H1 (cell line): ENCODE measurements at regions not wholly inside any gene's neighbourhood (a gene's known extent, or its start where the extent isn't known, plus 50 kb on each side); places are given as distances from the start of the nearest gene placed in this dataset.
"Not testable (repeated sequence)": the region's sequence is repeated elsewhere in the genome, so short reads cannot be mapped to it uniquely, and the experiment has no call there.

ENCODE experiments used
- CTCF ChIA-PET: fragments of 300-600 bp; sonication (Branson Sonifier 250); formaldehyde crosslinking; loops from one replicate; lab custom pipeline; 2021; ENCODE audit not compliant: partially characterized antibody; lab: Charles Lee
- POLR2A ChIA-PET: fragments of 300-600 bp; sonication (Branson Sonifier 250); formaldehyde crosslinking; loops from one replicate; lab custom pipeline; 2021; ENCODE audit warnings: inconsistent platforms; ENCODE audit not compliant: partially characterized antibody; lab: Charles Lee
- DNase-seq, 2 experiments: peaks; one replicate each; pipeline versions ENCODE4 v3.0.0 to v3.0.0-alpha.2; 2010 to 2022; ENCODE audit warnings: low spot score in 2 of 2, low read depth in 1 of 2, mixed read lengths in 1 of 2
- FAIRE-seq: peaks from 2 replicates; lab custom pipeline; 2011; peaks lifted over from hg19 to GRCh38; lab: Jason Lieb, UNC
- H2AFZ ChIP-seq: 2 replicates; pipeline ENCODE4 v1.8.1; 2012; ENCODE audit warnings: low read length, inconsistent platforms
- H2AK5ac ChIP-seq: 2 replicates; pipeline ENCODE4 v1.6.1; 2013; ENCODE audit warnings: low read depth, low read length
- H2BK120ac ChIP-seq: replicated peaks from 2 replicates; pipeline ENCODE3; 2013; ENCODE audit warnings: low read depth, low read length, inconsistent platforms
- H2BK12ac ChIP-seq: 2 replicates; pipeline ENCODE4 v1.6.1; 2013; ENCODE audit warnings: low read depth, low read length
- H2BK15ac ChIP-seq: 2 replicates; pipeline ENCODE4 v1.6.1; 2013; ENCODE audit warnings: low read length
- H2BK20ac ChIP-seq: 2 replicates; pipeline ENCODE4 v1.6.1; 2013; ENCODE audit warnings: low read length
- H2BK5ac ChIP-seq: 2 replicates; pipeline ENCODE4 v1.6.1; 2013; ENCODE audit warnings: low read depth, low read length
- H3K14ac ChIP-seq: 2 replicates; pipeline ENCODE4 v1.6.1; 2013; ENCODE audit warnings: inconsistent platforms; ENCODE audit not compliant: insufficient read length
- H3K18ac ChIP-seq: 2 replicates; pipeline ENCODE4 v1.6.1; 2013; ENCODE audit warnings: low read length; ENCODE audit errors: extremely low read depth
- H3K23ac ChIP-seq: 2 replicates; pipeline ENCODE4 v1.6.1; 2013; ENCODE audit warnings: inconsistent platforms; ENCODE audit not compliant: insufficient read length
- H3K23me2 ChIP-seq: 2 replicates; pipeline ENCODE4 v1.6.1; 2013; ENCODE audit warnings: low read depth, low read length
- H3K27ac ChIP-seq: 2 replicates; pipeline ENCODE4 v1.6.1; 2011; ENCODE audit warnings: low read depth, low read length, inconsistent platforms
- H3K27me3 ChIP-seq, 4 experiments: replicated peaks in 1 of 4; 1 replicate in 1 of 4; 2 replicates in 3 of 4; pipeline versions ENCODE4 v1.6.1 to v1.8.1; 2011 to 2013; ENCODE audit warnings: low read length in 3 of 4, mild to moderate bottlenecking in 3 of 4, inconsistent platforms in 2 of 4, mixed read lengths in 2 of 4, moderate library complexity in 1 of 4; ENCODE audit not compliant: control insufficient read depth in 3 of 4, insufficient read depth in 3 of 4; ENCODE audit errors: extremely low read depth in 1 of 4
- H3K36me3 ChIP-seq, 4 experiments: 2 replicates each; pipeline versions ENCODE4 v1.6.1 to v1.8.1; 2011 to 2013; ENCODE audit warnings: mild to moderate bottlenecking in 4 of 4, low read length in 3 of 4, moderate library complexity in 2 of 4, control low read depth in 1 of 4, inconsistent platforms in 1 of 4; ENCODE audit not compliant: insufficient read depth in 4 of 4, control insufficient read depth in 2 of 4
- H3K4ac ChIP-seq: replicated peaks from 2 replicates; pipeline ENCODE3; 2013; ENCODE audit warnings: low read length, low read depth, mixed read lengths, inconsistent platforms; ENCODE audit not compliant: insufficient read length
- H3K4me1 ChIP-seq, 4 experiments: replicated peaks in 1 of 4; 1 replicate in 1 of 4; 2 replicates in 3 of 4; pipeline versions ENCODE4 v1.6.1 to v1.8.1; 2011 to 2013; ENCODE audit warnings: low read length in 3 of 4, inconsistent platforms in 2 of 4, mixed read lengths in 1 of 4; ENCODE audit not compliant: insufficient read depth in 4 of 4, control insufficient read depth in 3 of 4
- H3K4me2 ChIP-seq, 2 experiments: 2 replicates each; pipeline versions ENCODE4 v1.6.1 to v1.8.1; 2011 to 2013; ENCODE audit warnings: low read depth in 2 of 2, low read length in 2 of 2, control low read depth in 1 of 2, inconsistent platforms in 1 of 2, mild to moderate bottlenecking in 1 of 2; ENCODE audit not compliant: insufficient read depth in 1 of 2
- H3K4me3 ChIP-seq, 4 experiments: fragments of 200-600, 300-600 bp in 1 of 4; sonication (generic), shearing (Covaris generic), sonication (Bioruptor Twin) in 1 of 4; 2 replicates each; pipeline versions ENCODE4 v1.5.1 to v1.8.1; 2011 to 2016; ENCODE audit warnings: low read length in 4 of 4, low read depth in 3 of 4, control low read depth in 2 of 4, inconsistent platforms in 2 of 4, mild to moderate bottlenecking in 2 of 4, mixed read lengths in 1 of 4, moderate library complexity in 1 of 4; ENCODE audit not compliant: insufficient read depth in 2 of 4; ENCODE audit errors: extremely low read depth in 1 of 4
- H3K56ac ChIP-seq: replicated peaks from 2 replicates; pipeline ENCODE3; 2013; ENCODE audit warnings: low read depth, mild to moderate bottlenecking, mixed read lengths, low read length, inconsistent platforms; ENCODE audit not compliant: insufficient read length
- H3K79me1 ChIP-seq: 2 replicates; pipeline ENCODE4 v1.6.1; 2013; ENCODE audit warnings: low read depth, low read length, control low read depth
- H3K79me2 ChIP-seq, 2 experiments: 2 replicates each; pipeline versions ENCODE4 v1.6.1 to v1.8.1; 2012 to 2013; ENCODE audit warnings: low read length in 2 of 2, mild to moderate bottlenecking in 2 of 2, inconsistent platforms in 1 of 2; ENCODE audit not compliant: insufficient read depth in 2 of 2, control insufficient read depth in 1 of 2
- H3K9ac ChIP-seq, 4 experiments: replicated peaks in 1 of 4; 1 replicate in 1 of 4; 2 replicates in 3 of 4; pipeline versions ENCODE4 v1.6.1 to v1.8.1; 2011 to 2013; ENCODE audit warnings: low read depth in 3 of 4, low read length in 3 of 4, control low read depth in 2 of 4, mild to moderate bottlenecking in 2 of 4, moderate library complexity in 2 of 4, inconsistent platforms in 1 of 4; ENCODE audit errors: extremely low read depth in 1 of 4
- H3K9me3 ChIP-seq, 2 experiments: 2 replicates each; pipeline versions ENCODE4 v1.6.1 to v1.8.1; 2012 to 2013; ENCODE audit warnings: mild to moderate bottlenecking in 2 of 2, moderate library complexity in 2 of 2, control low read depth in 1 of 2, inconsistent platforms in 1 of 2, low read depth in 1 of 2, low read length in 1 of 2, mixed read lengths in 1 of 2; ENCODE audit not compliant: insufficient read depth in 2 of 2
- H4K20me1 ChIP-seq, 2 experiments: replicated peaks in 1 of 2; 2 replicates each; pipeline versions ENCODE3 to v1.8.1; 2011 to 2013; ENCODE audit warnings: inconsistent platforms in 2 of 2, low read length in 2 of 2, mild to moderate bottlenecking in 1 of 2; ENCODE audit not compliant: insufficient read depth in 2 of 2, control insufficient read depth in 1 of 2
- H4K5ac ChIP-seq: 2 replicates; pipeline ENCODE4 v1.6.1; 2013; ENCODE audit warnings: low read length, low read depth, mixed read lengths, inconsistent platforms; ENCODE audit not compliant: insufficient read length
- H4K8ac ChIP-seq: 2 replicates; pipeline ENCODE4 v1.8.0; 2013; ENCODE audit warnings: mild to moderate bottlenecking, moderate library complexity, low read length, inconsistent platforms; ENCODE audit not compliant: insufficient read depth; ENCODE audit errors: extremely low read depth
- H4K91ac ChIP-seq: replicated peaks from 2 replicates; pipeline ENCODE3; 2013; ENCODE audit warnings: low read length, mixed read lengths, inconsistent platforms; ENCODE audit not compliant: insufficient read length
- WGBS, 2 experiments: shearing (Covaris generic) in 1 of 2; methylation state at CpG; one replicate each; pipeline versions ENCODE4 v1.1.6 to v1.1.7; 2013 to 2015; ENCODE audit warnings: low lambda C conversion rate in 2 of 2, mixed read lengths in 2 of 2, inconsistent platforms in 1 of 2, low coverage in 1 of 2, missing lambda C conversion rate in 1 of 2; ENCODE audit not compliant: insufficient replicate concordance in 2 of 2, insufficient coverage in 1 of 2, insufficient read length in 1 of 2; ENCODE audit errors: extremely low coverage in 1 of 2, missing lambda C conversion rate in 1 of 2; 5-methylcytosine and 5-hydroxymethylcytosine counted together

DNA sequence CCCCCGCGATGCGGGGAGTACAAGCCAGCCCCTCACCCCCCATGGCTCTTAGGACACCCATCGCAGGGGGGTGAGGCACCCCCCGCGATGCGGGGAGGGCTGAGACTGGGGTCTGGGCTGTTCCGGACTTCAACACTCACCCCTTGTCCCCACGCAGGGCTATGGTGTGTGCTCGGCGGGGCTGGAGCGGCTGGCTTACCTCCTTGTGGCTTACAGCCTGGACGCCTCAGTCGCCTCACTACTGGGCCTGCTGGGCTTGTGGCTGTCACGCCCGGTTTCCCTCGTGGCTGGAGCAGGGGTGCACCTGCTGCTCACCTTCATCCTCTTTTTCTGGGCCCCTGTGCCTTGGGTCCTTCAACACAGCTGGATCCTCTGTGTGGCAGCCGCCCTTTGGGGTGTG, 87.8 kb upstream of the HMX1 start:
- H3K27ac ChIP-seq, POLR2A ChIA-PET, CTCF ChIA-PET, H4K20me1 ChIP-seq, H2BK15ac ChIP-seq, H3K36me3 ChIP-seq, H3K18ac ChIP-seq, H2BK20ac ChIP-seq, H3K79me2 ChIP-seq, H3K79me1 ChIP-seq, H3K9ac ChIP-seq, H3K23ac ChIP-seq, H3K14ac ChIP-seq, H3K56ac ChIP-seq, H3K23me2 ChIP-seq, H3K4ac ChIP-seq, H2BK120ac ChIP-seq, H3K27me3 ChIP-seq, H2AFZ ChIP-seq, H3K4me1 ChIP-seq, H3K4me2 ChIP-seq, H2AK5ac ChIP-seq, H4K8ac ChIP-seq, H3K4me3 ChIP-seq, FAIRE-seq, H2BK12ac ChIP-seq, H4K91ac ChIP-seq, H2BK5ac ChIP-seq, H4K5ac ChIP-seq: not testable (repeated sequence)
- peaks cover 0 to 54% of the 10 kb centered on the region in 2 experiments; a peak in 2 of 4 replicates for H3K9me3 ChIP-seq
- DNase-seq = peak in 1 of 2 experiments; percentile 37
- WGBS, 2 experiments = 90% methylated on average over 7 of the region's 18 CpGs; no CpG with 5 or more reads in 1 of the 2 experiments

DNA sequence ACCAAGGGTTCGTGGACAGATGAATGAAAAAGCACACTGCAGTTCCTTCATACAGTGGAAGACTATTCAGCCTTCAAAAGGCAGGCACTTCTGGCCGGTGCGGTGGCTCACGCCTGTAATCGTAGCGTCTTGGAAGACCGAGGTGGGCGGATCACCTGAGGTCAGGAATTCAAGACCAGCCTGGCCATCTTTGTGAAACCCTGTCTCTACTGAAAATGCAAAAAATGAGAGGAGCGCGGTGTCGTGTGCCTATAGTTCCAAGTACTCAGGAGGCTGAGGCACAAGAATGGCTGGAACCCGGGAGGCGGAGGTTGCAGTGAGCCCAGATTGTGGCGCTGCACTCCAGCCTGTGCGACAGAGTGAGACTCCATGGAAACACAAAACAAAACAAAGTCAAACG, 82.4 kb upstream of the HMX1 start:
- FAIRE-seq = not testable (repeated sequence)

More for the DNA sequence above, 82.4 kb upstream of the HMX1 start:
- H3K9me3 ChIP-seq = peaks cover 0 to 45% of the 10 kb centered on the region in 2 experiments; a peak in 3 of 4 replicates
- H4K5ac ChIP-seq, H2BK12ac ChIP-seq, H3K4me2 ChIP-seq, H3K9ac ChIP-seq, DNase-seq, H2AK5ac ChIP-seq, H3K27me3 ChIP-seq, H3K79me1 ChIP-seq, H3K79me2 ChIP-seq, H3K14ac ChIP-seq, H4K8ac ChIP-seq, H3K18ac ChIP-seq, H3K23me2 ChIP-seq, H4K91ac ChIP-seq, H3K36me3 ChIP-seq, H2AFZ ChIP-seq, H3K56ac ChIP-seq, H2BK5ac ChIP-seq, CTCF ChIA-PET, H2BK120ac ChIP-seq, H2BK20ac ChIP-seq, H3K4me1 ChIP-seq, H3K27ac ChIP-seq, H2BK15ac ChIP-seq, H4K20me1 ChIP-seq, POLR2A ChIA-PET, H3K23ac ChIP-seq, H3K4ac ChIP-seq, H3K4me3 ChIP-seq: not testable (repeated sequence)
- WGBS, 2 experiments = 84% methylated on average over 15 of the region's 16 CpGs; no CpG with 5 or more reads in 1 of the 2 experiments
